K562 (cell line): ENCODE measurements at regions not wholly inside any gene's neighbourhood (a gene's known extent, or its start where the extent isn't known, plus 50 kb on each side); places are given as distances from the start of the nearest gene placed in this dataset.

Experiments
- ATAC-seq: fragments of 200-7000 bp; cut with Tn5 transposase; 3 replicates; pipeline ENCODE4 v1.9.1; 2020; ENCODE audit warnings: moderate library complexity
- BruUV-seq: library from RNA; stranded (reverse); fragments of 400-500 nt; replicated peaks from 2 replicates; lab custom pipeline; 2021; lab: Mats Ljungman, UMichigan
- CTCF ChIA-PET: fragments of 300-600 bp; formaldehyde crosslinking; extraction: SDS; loops from one replicate; lab custom pipeline; 2021; ENCODE audit warnings: low intra/inter-chr PET ratio; lab: Yijun Ruan, JAX
- POLR2A ChIA-PET: fragments of 300-600, 350-650 bp; sonication (Branson Sonifier 250); formaldehyde crosslinking; extraction: SDS; loops from one replicate; lab custom pipeline; 2021; ENCODE audit warnings: antibody characterized with exemption, inconsistent platforms; lab: Yijun Ruan, JAX
- DNase-seq, 4 experiments: peaks; one replicate each; pipeline versions ENCODE4 v3.0.0 to v3.0.0-alpha.2; 2011 to 2018; ENCODE audit warnings: low spot score in 3 of 4, mixed read lengths in 3 of 4; ENCODE audit errors: extremely low read depth in 1 of 4
- FAIRE-seq: peaks from 2 replicates; lab custom pipeline; 2011; peaks lifted over from hg19 to GRCh38; lab: Jason Lieb, UNC
- H2AFZ ChIP-seq: 2 replicates; pipeline ENCODE4 v1.6.0; 2011; ENCODE audit warnings: low read depth, low read length, control low read depth, inconsistent platforms
- H3K27ac ChIP-seq: fragments of 200-600 bp; 3 replicates; pipeline ENCODE4 v1.8.0; 2011; ENCODE audit warnings: low read depth, mild to moderate bottlenecking, control low read depth, inconsistent platforms, low read length, moderate library complexity, mixed read lengths; ENCODE audit errors: extremely low read depth
- H3K27me3 ChIP-seq, 2 experiments: fragments of 300-600 bp in 1 of 2; 2 replicates in 1 of 2; 3 replicates in 1 of 2; pipeline versions ENCODE4 v1.6.0 to v1.8.0; 2011; ENCODE audit warnings: inconsistent platforms in 2 of 2, low read length in 2 of 2, mild to moderate bottlenecking in 1 of 2, mixed read lengths in 1 of 2, moderate library complexity in 1 of 2; ENCODE audit not compliant: control insufficient read depth in 2 of 2, insufficient read depth in 2 of 2
- H3K36me3 ChIP-seq: fragments of 300-600 bp; 3 replicates; pipeline ENCODE4 v1.8.0; 2011; ENCODE audit warnings: mild to moderate bottlenecking, low read length, inconsistent platforms; ENCODE audit not compliant: control insufficient read depth, insufficient read depth
- H3K4me1 ChIP-seq, 2 experiments: fragments of 200-600 bp in 1 of 2; replicated peaks in 1 of 2; 2 replicates in 1 of 2; 3 replicates in 1 of 2; pipeline versions ENCODE4 v1.5.1 to v1.8.0; 2011; ENCODE audit warnings: inconsistent platforms in 2 of 2, low read length in 2 of 2, mild to moderate bottlenecking in 1 of 2, mixed read lengths in 1 of 2, moderate library complexity in 1 of 2; ENCODE audit not compliant: control insufficient read depth in 2 of 2, insufficient read depth in 2 of 2
- H3K4me2 ChIP-seq: 2 replicates; pipeline ENCODE4 v1.6.1; 2011; ENCODE audit warnings: low read length, control low read depth, inconsistent platforms, mixed read lengths; ENCODE audit not compliant: insufficient read depth
- H3K4me3 ChIP-seq: fragments of 200-600 bp; sonication (generic), shearing (Covaris generic); 2 replicates; pipeline ENCODE4 v1.5.1; 2016; ENCODE audit warnings: control low read depth, inconsistent platforms
- H3K79me2 ChIP-seq: fragments of 200-600 bp; 3 replicates; pipeline ENCODE4 v1.8.0; 2011; ENCODE audit warnings: low read length, inconsistent platforms; ENCODE audit not compliant: control insufficient read depth, insufficient read depth
- H3K9ac ChIP-seq, 2 experiments: 2 replicates each; pipeline versions ENCODE4 v1.6.0 to v1.6.1; 2011; ENCODE audit warnings: low read depth in 2 of 2, low read length in 2 of 2, control low read depth in 1 of 2, inconsistent platforms in 1 of 2, mild to moderate bottlenecking in 1 of 2, mixed read lengths in 1 of 2; ENCODE audit not compliant: insufficient read depth in 1 of 2
- H3K9me1 ChIP-seq: one replicate; pipeline ENCODE4 v1.6.0; 2011; ENCODE audit warnings: inconsistent platforms, mild to moderate bottlenecking, low read length, moderate library complexity; ENCODE audit not compliant: control insufficient read depth, insufficient read depth
- H3K9me3 ChIP-seq: replicated peaks from 2 replicates; pipeline ENCODE4 v1.5.1; 2011; ENCODE audit warnings: low read depth, low read length, inconsistent platforms; ENCODE audit not compliant: control insufficient read depth, insufficient read depth
- H4K20me1 ChIP-seq: replicated peaks from 2 replicates; pipeline ENCODE4 v1.6.1; 2011; ENCODE audit warnings: low read length, inconsistent platforms, mixed read lengths; ENCODE audit not compliant: control insufficient read depth, insufficient read depth
- CSDE1 ChIP-seq, 2 experiments: fragments of 450-650 bp; IDR thresholded peaks; 2 replicates each; pipeline ENCODE4 v1.6.1; 2016; ENCODE audit warnings: mild to moderate bottlenecking in 1 of 2
- FOXA1 ChIP-seq: fragments of 450-650 bp; IDR thresholded peaks from 2 replicates; pipeline ENCODE4 v1.6.1; 2016; ENCODE audit warnings: mild to moderate bottlenecking, borderline replicate concordance
- HES1 ChIP-seq: fragments of 450-650 bp; IDR thresholded peaks from 2 replicates; pipeline ENCODE4 v1.6.1; 2016; ENCODE audit warnings: low read depth, mild to moderate bottlenecking, moderate library complexity
- KAT8 ChIP-seq: fragments of 450-650 bp; IDR thresholded peaks from 2 replicates; pipeline ENCODE4 v1.6.1; 2016; ENCODE audit warnings: low read depth, mild to moderate bottlenecking
- MAFK ChIP-seq: IDR thresholded peaks from 2 replicates; pipeline ENCODE4 v1.6.1; 2011; ENCODE audit warnings: low read length, improper control_type of control experiment
- NELFE ChIP-seq: IDR thresholded peaks from 2 replicates; pipeline ENCODE4 v1.6.1; 2011; ENCODE audit warnings: mild to moderate bottlenecking; ENCODE audit not compliant: insufficient read depth, insufficient read length
- ZNF311 ChIP-seq: fragments of 250-450 bp; sonication (Bioruptor Pico); IDR thresholded peaks from 2 replicates; pipeline ENCODE4 v1.4.0; 2020; ENCODE audit warnings: mild to moderate bottlenecking, moderate library complexity
- ZNF316 ChIP-seq: fragments of 450-650 bp; IDR thresholded peaks from 2 replicates; pipeline ENCODE4 v1.6.1; 2016
- ZNF431 ChIP-seq: sonication (generic); formaldehyde crosslinking; IDR thresholded peaks from 2 replicates; pipeline ENCODE4 v1.8.0; 2022; ENCODE audit warnings: mild to moderate bottlenecking, missing genetic modification reagents
- WGBS: fragments of 100-300 bp; shearing (Covaris generic); methylation state at CpG from one replicate; pipeline ENCODE4 v1.1.6; 2016; ENCODE audit warnings: low coverage, mixed read lengths; ENCODE audit not compliant: insufficient coverage; ENCODE audit errors: missing lambda C conversion rate; 5-methylcytosine and 5-hydroxymethylcytosine counted together
- in situ Hi-C: fragments of 300-500 bp; cut with MboI; formaldehyde crosslinking; loops from 4 replicates; pipeline ENCODE4 v1.15.0; 2018; ENCODE audit warnings: inconsistent platforms, mixed read lengths
- intact Hi-C: fragments of 100-400 bp; cut with micrococcal nuclease; formaldehyde crosslinking; loops from 2 replicates; pipeline ENCODE4 v1.14.2; 2022

DNA sequence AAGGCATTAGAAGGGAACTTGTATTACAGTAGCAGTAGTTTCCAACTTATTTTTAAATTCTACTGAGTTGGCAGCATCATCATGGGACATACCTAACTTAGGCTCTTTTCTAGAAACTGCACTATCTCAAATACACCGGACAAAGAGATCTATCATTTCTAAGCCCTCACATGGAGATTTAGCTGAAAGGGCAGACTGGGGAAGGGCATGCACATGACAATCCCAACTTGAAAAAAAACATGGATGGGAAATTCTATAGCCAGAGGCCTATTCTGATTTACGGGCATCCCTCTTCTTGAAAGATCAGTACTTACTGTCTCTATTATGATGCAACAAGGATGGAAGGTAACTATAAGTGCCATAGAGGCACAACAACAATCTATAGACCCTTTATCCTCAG lies 1328.6 kb downstream of the UQCRFS1 start:
- FAIRE-seq, result no peak
- CTCF ChIA-PET, result no interaction called here
- no peak overlapping the region for H3K4me3 ChIP-seq
- DNase-seq, result no peak
- H3K9ac ChIP-seq, result no peak overlapping the region
- H3K36me3 ChIP-seq, result no peaks in the 10 kb centered on the region
- H2AFZ ChIP-seq, result no peak overlapping the region
- no peaks in the 10 kb centered on the region for H3K27me3 ChIP-seq
- WGBS, result 0% methylated on average over 2 of the region's 2 CpGs
- no peaks in the 10 kb centered on the region for H3K79me2 ChIP-seq
- ATAC-seq, result no peak
- no peak overlapping the region for H3K4me2 ChIP-seq
- BruUV-seq, result no TSS peak
- no peaks in the 10 kb centered on the region for H4K20me1 ChIP-seq
- no peaks in the 10 kb centered on the region for H3K9me3 ChIP-seq
- H3K4me1 ChIP-seq, result no peaks in the 10 kb centered on the region
- in situ Hi-C loops, result no loop called here
- TF ChIP-seq CSDE1 (IDR thresholded peaks at IDR 0.05) (no peak), HES1 (no peak), MAFK (no peak), NELFE (no peak), ZNF316 (no peak), ZNF431 (no peak), ZNF311 (CRISPR knock-in tag) (no peak), KAT8 (no peak)
- POLR2A ChIA-PET, result no interaction called here
- no peak overlapping the region for H3K27ac ChIP-seq
- no peaks in the 10 kb centered on the region for H3K9me1 ChIP-seq
- intact Hi-C loops, result no loop called here

DNA sequence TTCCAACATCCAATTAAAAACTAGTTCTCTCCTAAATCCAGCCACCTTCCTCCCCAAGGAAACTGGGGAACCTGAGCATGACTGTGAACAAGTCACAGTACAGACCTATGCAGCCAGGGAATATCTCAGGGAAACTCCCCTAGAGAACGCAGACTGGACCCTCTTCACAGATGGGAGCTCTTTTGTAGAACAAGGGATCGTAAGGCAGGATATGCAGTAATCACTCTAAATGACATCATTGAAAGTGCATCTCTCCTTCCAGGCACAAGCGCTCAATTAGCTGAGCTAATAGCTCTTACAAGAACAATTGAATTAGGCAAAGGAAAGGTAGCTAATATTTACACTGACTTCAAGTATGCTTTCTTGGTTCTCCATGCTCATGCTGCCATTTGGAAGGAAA lies 1331.7 kb downstream of the UQCRFS1 start:
- intact Hi-C loops (no loop called here), in situ Hi-C loops (no loop called here)
- Histone ChIP-seq H3K9me3 (no peaks in the 10 kb centered on the region), H3K79me2 (no peaks in the 10 kb centered on the region)
- CTCF ChIA-PET, result no interaction called here
- DNase-seq, result no peak
- no peak for TF ChIP-seq FOXA1
- TF ChIP-seq, all 486 proteins: peak for 0
- POLR2A ChIA-PET, result no interaction called here
- no peak overlapping the region for H3K4me2 ChIP-seq
- no TSS peak for BruUV-seq
- no peaks in the 10 kb centered on the region for H3K9me1 ChIP-seq
- no peak overlapping the region for H3K9ac ChIP-seq
- H3K27ac ChIP-seq, result no peak overlapping the region
- ATAC-seq (no peak), FAIRE-seq (no peak)
- 3% methylated on average over 3 of the region's 3 CpGs for WGBS
- H4K20me1 ChIP-seq, result no peaks in the 10 kb centered on the region
- no peaks in the 10 kb centered on the region for H3K27me3 ChIP-seq
- H3K36me3 ChIP-seq, result no peaks in the 10 kb centered on the region
- H2AFZ ChIP-seq, result no peak overlapping the region
- no peaks in the 10 kb centered on the region for H3K4me1 ChIP-seq
- H3K4me3 ChIP-seq, result no peak overlapping the region
